ENCODE measurements at regions not wholly inside any gene's neighbourhood (a gene's known extent, or its start where the extent isn't known, plus 50 kb on each side); places are given as distances from the start of the nearest gene placed in this dataset.
"Not testable (repeated sequence)": the region's sequence is repeated elsewhere in the genome, so short reads cannot be mapped to it uniquely, and the experiment has no call there.

DNA sequence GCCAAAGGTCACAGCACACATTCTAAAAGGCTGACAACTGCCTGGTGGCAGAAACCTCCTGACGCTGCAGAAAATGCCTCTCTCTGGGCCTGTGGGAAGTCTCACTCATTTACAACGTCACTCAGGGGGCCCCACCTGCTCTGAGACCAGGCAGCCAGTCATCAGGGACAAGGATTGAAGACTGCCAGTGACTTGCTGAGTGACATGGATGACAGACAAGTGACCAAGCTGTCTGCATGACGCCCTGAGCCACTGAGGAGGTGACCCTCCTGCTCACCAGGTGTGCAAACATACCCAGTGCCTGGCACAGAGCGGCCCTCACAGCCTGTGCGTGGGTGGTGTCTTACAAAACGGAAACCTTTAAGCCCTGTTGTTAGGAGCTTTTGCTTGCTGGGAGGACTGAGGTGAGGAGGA is 392.4 kb downstream of the TNS1 start:
- ChIA-PET CTCF (interaction anchor here (0.6 to 1.3 kb wide), 6 partner anchors 9 to 175 kb away, joined by 3 to 4 read pairs (median 3); no protein-coding TSS in a partner anchor), POLR2A (no interaction called here)
- Mint-ChIP-seq H3K27ac (peak overlapping the region; percentile 88), H3K4me1 (peaks cover 56% of the 10 kb centered on the region), H3K36me3 (ENCODE audit: low read depth) (no peaks in the 10 kb centered on the region), H3K4me3 (peak overlapping the region; percentile 21), H3K27me3 (no peaks in the 10 kb centered on the region), H3K9me3 (ENCODE audit: low read depth) (no peaks in the 10 kb centered on the region)
- intact Hi-C loops (cut with DNase I, micrococcal nuclease): loop anchor here in 1 of 2 experiments (5.0 kb wide), 1 partner anchor 388 kb away; no protein-coding TSS in a partner anchor
- ATAC-seq (peak; percentile 87), DNase-seq (peak; percentile 84)

DNA sequence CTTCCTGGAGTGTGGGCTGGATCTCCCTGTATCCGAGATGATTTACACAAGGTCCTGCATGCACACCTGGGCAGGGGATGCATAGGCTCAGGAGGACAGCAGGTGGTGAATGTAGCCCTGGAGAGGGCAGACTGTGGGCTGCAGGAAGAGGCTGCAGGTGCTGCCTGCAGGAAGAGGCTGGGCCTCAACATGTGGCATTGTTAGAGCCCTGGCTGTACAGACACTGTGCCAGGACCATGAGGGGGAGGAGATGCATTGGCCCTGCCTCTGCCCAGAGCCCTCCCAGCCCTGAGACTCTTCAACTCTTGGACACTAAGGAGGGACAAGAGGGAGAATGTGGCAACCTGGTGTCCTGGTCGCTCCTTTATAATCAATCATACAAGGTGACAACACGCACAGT is 392.8 kb downstream of the TNS1 start:
- no peaks in the 10 kb centered on the region for H3K9me3 Mint-ChIP-seq (ENCODE audit: low read depth)
- ChIA-PET CTCF (interaction anchor here (0.6 to 1.3 kb wide), 5 partner anchors 9 to 175 kb away, joined by 3 to 4 read pairs (median 3); no protein-coding TSS in a partner anchor), POLR2A (no interaction called here)
- DNase-seq (peak; percentile 9), ATAC-seq (peak; percentile 7)
- intact Hi-C loops (cut with DNase I, micrococcal nuclease): loop anchor here in 1 of 2 experiments (5.0 kb wide), 1 partner anchor 388 kb away; no protein-coding TSS in a partner anchor
- H3K27me3 Mint-ChIP-seq: no peaks in the 10 kb centered on the region
- no peaks in the 10 kb centered on the region for H3K36me3 Mint-ChIP-seq (ENCODE audit: low read depth)
- no peak overlapping the region for H3K4me3 Mint-ChIP-seq
- peak overlapping the region; percentile 88 for H3K27ac Mint-ChIP-seq
- H3K4me1 Mint-ChIP-seq: peaks cover 54% of the 10 kb centered on the region

DNA sequence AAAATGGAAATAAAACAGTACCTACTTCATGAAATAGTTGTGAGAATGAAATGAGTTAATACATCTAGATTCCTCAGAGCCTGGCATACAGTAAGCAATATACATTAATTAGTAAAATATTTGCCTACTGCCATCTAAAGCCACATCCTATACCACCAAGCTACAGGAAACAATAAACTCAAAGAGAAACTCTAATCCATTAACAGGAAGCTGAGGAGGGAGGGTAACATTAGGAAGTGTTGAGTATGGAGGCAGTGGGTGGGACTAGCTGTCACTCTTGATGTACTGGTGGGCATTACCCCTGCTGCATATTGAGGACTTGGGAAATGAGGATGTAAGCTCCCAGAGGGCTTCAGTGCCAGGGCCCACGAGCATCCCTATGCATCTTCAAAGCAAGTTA is 396.5 kb downstream of the TNS1 start:
- intact Hi-C loops (cut with DNase I, micrococcal nuclease): no loop called here
- ChIA-PET CTCF (no interaction called here), POLR2A (no interaction called here)
- H3K4me1 Mint-ChIP-seq: peaks cover 35% of the 10 kb centered on the region
- peaks cover 2% of the 10 kb centered on the region for H3K27me3 Mint-ChIP-seq
- H3K9me3 Mint-ChIP-seq (ENCODE audit: low read depth): no peaks in the 10 kb centered on the region
- H3K36me3 Mint-ChIP-seq (ENCODE audit: low read depth): no peaks in the 10 kb centered on the region
- H3K4me3 Mint-ChIP-seq: no peak overlapping the region
- H3K27ac Mint-ChIP-seq: no peak overlapping the region
- DNase-seq: no peak
- no peak for ATAC-seq

- no peaks in the 10 kb centered on the region for H3K9me3 Mint-ChIP-seq (ENCODE audit: low read depth)
- H3K4me1 Mint-ChIP-seq: peaks cover 18% of the 10 kb centered on the region
- H3K36me3 Mint-ChIP-seq (ENCODE audit: low read depth): no peaks in the 10 kb centered on the region
- H3K27me3 Mint-ChIP-seq: peaks cover 2% of the 10 kb centered on the region
- H3K4me3 Mint-ChIP-seq: no peak overlapping the region
- ChIA-PET POLR2A (no interaction called here), CTCF (no interaction called here)
- ATAC-seq (no peak), DNase-seq (no peak)
- no peak overlapping the region for H3K27ac Mint-ChIP-seq
- intact Hi-C loops (cut with DNase I, micrococcal nuclease): no loop called here
Observed at GRCh38 chr2:217604527-217605194, 398.1 kb downstream of the TNS1 start.

DNA sequence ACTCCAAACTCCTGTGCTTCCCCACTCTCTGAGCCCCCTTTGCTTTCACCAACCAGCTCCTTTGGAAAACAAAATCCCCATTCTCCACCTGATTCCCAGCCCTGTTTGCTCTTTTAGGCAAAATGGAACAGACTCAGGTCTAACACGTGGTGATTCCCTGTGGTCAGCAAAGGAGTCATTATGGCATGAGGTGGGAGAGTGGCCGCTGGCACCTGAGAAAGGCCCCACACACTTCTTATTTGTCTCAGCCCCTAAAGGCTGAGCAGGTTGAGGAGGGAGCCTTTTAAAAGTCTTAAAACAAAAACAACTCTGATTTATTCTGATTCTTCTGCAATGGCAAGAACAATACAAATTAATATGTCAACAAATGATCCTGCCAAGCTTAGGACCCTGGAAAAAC is 401.2 kb downstream of the TNS1 start:
- ATAC-seq (no peak), DNase-seq (no peak)
- Mint-ChIP-seq H3K4me3 (no peak overlapping the region), H3K36me3 (ENCODE audit: low read depth) (no peaks in the 10 kb centered on the region), H3K27me3 (peaks cover 4% of the 10 kb centered on the region), H3K4me1 (peaks cover 4% of the 10 kb centered on the region), H3K27ac (no peak overlapping the region), H3K9me3 (ENCODE audit: low read depth) (no peaks in the 10 kb centered on the region)
- POLR2A ChIA-PET: no interaction called here
- CTCF ChIA-PET: interaction anchor here (1.1 kb wide), 1 partner anchor 9 kb away, joined by 3 read pairs; no protein-coding TSS in a partner anchor
- intact Hi-C loops (cut with DNase I, micrococcal nuclease): no loop called here

DNA sequence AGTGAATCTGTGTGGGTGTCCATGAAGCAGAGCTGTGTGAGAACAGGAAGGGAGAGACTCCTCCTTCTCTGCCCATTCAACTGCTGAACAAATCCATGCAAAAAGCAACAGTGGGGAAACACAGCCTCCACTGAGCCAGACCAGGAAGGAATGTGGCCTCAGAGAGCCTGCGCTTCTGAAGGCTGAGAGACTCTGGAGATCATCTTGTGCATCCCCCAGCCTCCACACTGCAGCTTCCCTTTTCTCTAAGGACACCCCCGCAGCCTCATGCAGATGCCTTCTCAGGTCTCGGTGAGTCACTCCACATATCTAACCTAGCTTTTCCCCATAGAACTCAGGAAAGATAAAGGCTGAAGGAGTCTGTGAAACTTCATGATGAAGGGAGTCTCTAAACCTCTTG is 402.9 kb downstream of the TNS1 start:
- POLR2A ChIA-PET: no interaction called here

GRCh38 chr2:217597681-217598080 is 405.1 kb downstream of the TNS1 start:
- DNase-seq (no peak), ATAC-seq (no peak)
- ChIA-PET CTCF (no interaction called here), POLR2A (no interaction called here)
- Mint-ChIP-seq H3K4me1 (no peaks in the 10 kb centered on the region), H3K27me3 (peaks cover 5% of the 10 kb centered on the region), H3K4me3 (no peak overlapping the region), H3K36me3 (ENCODE audit: low read depth) (no peaks in the 10 kb centered on the region), H3K27ac (no peak overlapping the region), H3K9me3 (ENCODE audit: low read depth) (no peaks in the 10 kb centered on the region)
- intact Hi-C loops (cut with DNase I, micrococcal nuclease): no loop called here

More for the DNA sequence above, 402.9 kb downstream of the TNS1 start:
- intact Hi-C loops (cut with DNase I, micrococcal nuclease): no loop called here
- H3K27ac Mint-ChIP-seq: no peak overlapping the region
- CTCF ChIA-PET: no interaction called here
- no peak for DNase-seq
- peaks cover 7% of the 10 kb centered on the region for H3K27me3 Mint-ChIP-seq
- no peaks in the 10 kb centered on the region for H3K36me3 Mint-ChIP-seq (ENCODE audit: low read depth)
- H3K4me3 Mint-ChIP-seq: no peak overlapping the region
- H3K4me1 Mint-ChIP-seq: no peaks in the 10 kb centered on the region
- no peaks in the 10 kb centered on the region for H3K9me3 Mint-ChIP-seq (ENCODE audit: low read depth)
- ATAC-seq: no peak

DNA sequence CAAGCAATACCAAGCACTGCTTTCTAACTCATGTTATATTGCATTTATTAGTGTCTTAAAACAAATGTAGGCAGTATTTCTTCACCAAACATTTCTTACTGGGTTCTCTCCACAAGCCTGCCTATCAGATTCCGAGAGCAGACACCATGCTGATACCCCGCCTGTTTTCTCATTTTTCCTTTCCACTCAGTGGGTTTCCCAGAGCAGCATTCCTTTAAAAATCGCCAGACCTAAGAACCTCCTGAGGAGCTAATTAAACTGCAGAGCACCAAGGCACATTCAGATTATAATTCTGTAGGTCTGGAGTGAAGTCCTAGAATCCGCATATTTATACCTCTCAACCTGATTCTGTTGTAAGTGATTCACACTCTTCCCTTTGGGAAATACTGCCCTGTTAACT is 405.6 kb downstream of the TNS1 start:
- intact Hi-C loops (cut with DNase I, micrococcal nuclease): no loop called here
- ChIA-PET POLR2A (no interaction called here), CTCF (no interaction called here)

GRCh38 chr2:217593732-217594131 is 409.1 kb downstream of the TNS1 start:
- Mint-ChIP-seq H3K9me3 (ENCODE audit: low read depth) (no peaks in the 10 kb centered on the region), H3K4me1 (peaks cover 4% of the 10 kb centered on the region), H3K4me3 (no peak overlapping the region), H3K36me3 (ENCODE audit: low read depth) (no peaks in the 10 kb centered on the region), H3K27ac (no peak overlapping the region), H3K27me3 (peaks cover 5% of the 10 kb centered on the region)
- POLR2A ChIA-PET: no interaction called here
- DNase-seq: no peak
- ATAC-seq: peak; percentile 36
- CTCF ChIA-PET: no interaction called here
- intact Hi-C loops (cut with DNase I, micrococcal nuclease): no loop called here

More for the DNA sequence above, 405.6 kb downstream of the TNS1 start:
- Mint-ChIP-seq H3K36me3 (ENCODE audit: low read depth) (no peaks in the 10 kb centered on the region), H3K27ac (no peak overlapping the region), H3K4me1 (no peaks in the 10 kb centered on the region), H3K27me3 (peaks cover 5% of the 10 kb centered on the region), H3K9me3 (ENCODE audit: low read depth) (no peaks in the 10 kb centered on the region), H3K4me3 (no peak overlapping the region)
- DNase-seq: no peak
- ATAC-seq: no peak

GRCh38 chr2:217588266-217588665 is 414.5 kb downstream of the TNS1 start:
- peaks cover 5% of the 10 kb centered on the region for H3K27me3 Mint-ChIP-seq
- no peaks in the 10 kb centered on the region for H3K36me3 Mint-ChIP-seq (ENCODE audit: low read depth)
- no peaks in the 10 kb centered on the region for H3K9me3 Mint-ChIP-seq (ENCODE audit: low read depth)
- peaks cover 4% of the 10 kb centered on the region for H3K4me1 Mint-ChIP-seq
- ChIA-PET CTCF (no interaction called here), POLR2A (no interaction called here)
- no peak overlapping the region for H3K27ac Mint-ChIP-seq
- no peak overlapping the region for H3K4me3 Mint-ChIP-seq
- ATAC-seq (no peak), DNase-seq (no peak)
- intact Hi-C loops (cut with DNase I, micrococcal nuclease): no loop called here

DNA sequence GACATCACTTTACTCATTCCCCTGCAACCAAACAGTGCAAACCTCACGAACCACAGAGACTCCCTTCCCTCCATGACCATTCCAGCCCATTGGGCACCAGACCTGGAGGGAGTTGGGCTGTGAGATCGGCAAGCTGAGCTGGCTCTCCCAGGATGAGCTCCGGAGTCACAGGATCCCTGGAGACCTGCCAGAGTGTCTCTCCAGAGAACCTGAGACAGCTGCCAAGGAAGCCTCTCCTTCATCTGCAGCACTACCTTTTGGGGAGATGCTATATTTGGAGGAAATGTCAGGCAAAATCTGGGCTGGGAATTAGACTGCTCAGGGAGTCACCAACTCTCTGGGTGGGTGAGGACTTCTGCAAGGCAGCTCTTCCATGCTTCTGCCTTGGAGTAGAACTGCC is 417.4 kb downstream of the TNS1 start:
- Mint-ChIP-seq H3K9me3 (ENCODE audit: low read depth) (no peaks in the 10 kb centered on the region), H3K4me3 (no peak overlapping the region), H3K27me3 (peaks cover 5% of the 10 kb centered on the region), H3K36me3 (ENCODE audit: low read depth) (no peaks in the 10 kb centered on the region), H3K4me1 (peaks cover 4% of the 10 kb centered on the region), H3K27ac (no peak overlapping the region)
- DNase-seq (no peak), ATAC-seq (no peak)
- intact Hi-C loops (cut with DNase I, micrococcal nuclease): no loop called here
- ChIA-PET CTCF (no interaction called here), POLR2A (no interaction called here)

DNA sequence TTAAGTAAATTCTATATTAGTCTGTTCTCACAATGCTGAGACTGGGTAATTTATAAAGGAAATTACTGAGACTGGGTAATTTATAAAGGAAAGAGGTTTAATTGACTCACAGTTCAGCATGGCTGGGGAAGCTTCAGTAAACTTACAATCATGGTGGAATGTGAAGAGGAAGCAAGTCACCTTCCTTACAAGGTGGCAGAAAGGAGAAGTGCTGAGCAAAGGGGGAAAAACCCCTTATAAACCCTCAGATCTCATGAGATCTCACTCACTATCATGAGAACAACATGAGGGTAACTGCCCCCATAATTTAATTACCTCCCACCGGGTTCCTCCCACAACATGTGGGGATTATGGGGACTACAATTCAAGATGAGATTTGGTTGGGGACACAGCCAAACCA is 422.4 kb downstream of the TNS1 start:
- intact Hi-C loops (cut with DNase I, micrococcal nuclease); H3K4me1 Mint-ChIP-seq; H3K36me3 Mint-ChIP-seq (ENCODE audit: low read depth); H3K27ac Mint-ChIP-seq; DNase-seq; POLR2A ChIA-PET; H3K27me3 Mint-ChIP-seq; H3K9me3 Mint-ChIP-seq (ENCODE audit: low read depth); ATAC-seq; H3K4me3 Mint-ChIP-seq: not testable (repeated sequence)
- CTCF ChIA-PET: interaction anchor here (0.6 to 1.1 kb wide), 2 partner anchors 92 to 896 kb away, joined by 3 read pairs; no protein-coding TSS in a partner anchor

Data from activated CD4-positive, alpha-beta T cell treated with anti-CD3 and anti-CD28 coated beads for 36 hours (primary cell).